SU-DHL-6 (cell line): ENCODE measurements at regions not wholly inside any gene's neighbourhood (a gene's known extent, or its start where the extent isn't known, plus 50 kb on each side); places are given as distances from the start of the nearest gene placed in this dataset.
"Not testable (repeated sequence)": the region's sequence is repeated elsewhere in the genome, so short reads cannot be mapped to it uniquely, and the experiment has no call there.

Experiments
- H2AFZ ChIP-seq: fragments of 200-600 bp; sonication (generic); 2 replicates; pipeline ENCODE4 v1.6.1; 2014; ENCODE audit warnings: low read depth, mild to moderate bottlenecking, moderate library complexity, mixed read lengths, antibody characterized with exemption, low read length; ENCODE audit not compliant: severe bottlenecking
- H3F3A ChIP-seq: fragments of 200-600 bp; shearing (Covaris generic); 2 replicates; pipeline ENCODE4 v1.6.0; 2016; ENCODE audit warnings: antibody characterized with exemption, mild to moderate bottlenecking; ENCODE audit not compliant: insufficient read depth
- H3K27ac ChIP-seq: fragments of 200-600 bp; sonication (generic); 2 replicates; pipeline ENCODE4 v1.5.1; 2016; ENCODE audit warnings: low read depth, mild to moderate bottlenecking, low read length, moderate library complexity, mixed read lengths
- H3K27me3 ChIP-seq: fragments of 200-600 bp; sonication (generic), shearing (Covaris generic); 2 replicates; pipeline ENCODE4 v1.6.0; 2014; ENCODE audit warnings: mild to moderate bottlenecking, low read length
- H3K36me3 ChIP-seq: fragments of 200-600 bp; sonication (generic); 2 replicates; pipeline ENCODE4 v1.6.1; 2014; ENCODE audit warnings: mild to moderate bottlenecking, low read length, mixed read lengths
- H3K4me2 ChIP-seq: fragments of 300-600, 200-600 bp; shearing (Covaris generic), sonication (generic); 2 replicates; pipeline ENCODE4 v1.6.0; 2014; ENCODE audit warnings: low read length, low read depth, mild to moderate bottlenecking; ENCODE audit not compliant: poor library complexity, severe bottlenecking
- H3K4me3 ChIP-seq: fragments of 200-600 bp; sonication (generic); 2 replicates; pipeline ENCODE4 v1.5.1; 2014; ENCODE audit warnings: antibody characterized with exemption, low read length, mild to moderate bottlenecking, mixed read lengths; ENCODE audit not compliant: insufficient read depth, poor library complexity, severe bottlenecking
- H3K79me2 ChIP-seq: fragments of 200-600 bp; sonication (generic); 2 replicates; pipeline ENCODE4 v1.6.1; 2014; ENCODE audit warnings: mild to moderate bottlenecking, low read length, moderate library complexity; ENCODE audit not compliant: insufficient read depth
- H3K9ac ChIP-seq: fragments of 200-600 bp; sonication (generic); 2 replicates; pipeline ENCODE4 v1.7.0; 2014; ENCODE audit warnings: mild to moderate bottlenecking, low read length
- H3K9me2 ChIP-seq: fragments of 200-600 bp; sonication (generic); replicated peaks from 2 replicates; pipeline ENCODE4 v1.6.1; 2014; ENCODE audit warnings: low read length; ENCODE audit not compliant: insufficient read depth
- H3K9me3 ChIP-seq: fragments of 200-600 bp; sonication (generic); 2 replicates; pipeline ENCODE4 v1.6.1; 2014; ENCODE audit warnings: low read length, mixed read lengths; ENCODE audit not compliant: insufficient read depth
- H4K20me1 ChIP-seq: fragments of 200-600 bp; sonication (generic); 2 replicates; pipeline ENCODE4 v1.6.1; 2014; ENCODE audit warnings: low read depth, mild to moderate bottlenecking, antibody characterized with exemption, low read length, moderate library complexity, mixed read lengths
- CTCF ChIP-seq: fragments of 200-600 bp; sonication (generic); IDR thresholded peaks from one replicate; pipeline ENCODE4 v1.5.1; 2017; ENCODE audit warnings: antibody characterized with exemption, mild to moderate bottlenecking, low read length, moderate library complexity; ENCODE audit not compliant: insufficient read depth, poor library complexity, severe bottlenecking
- EZH2phosphoT487 ChIP-seq: fragments of 200-600 bp; sonication (generic), shearing (Covaris generic); conservative IDR thresholded peaks from 2 replicates; pipeline ENCODE4 v1.6.1; 2018; ENCODE audit warnings: mild to moderate bottlenecking, antibody characterized with exemption, low read length, moderate library complexity, mixed read lengths

GRCh38 chr1:147417024-147417423, 124.3 kb upstream of the BCL9 start:
- no peak overlapping the region for H2AFZ ChIP-seq
- H3K4me2 ChIP-seq: no peak overlapping the region
- H3K9ac ChIP-seq: no peak overlapping the region
- no peaks in the 10 kb centered on the region for H4K20me1 ChIP-seq
- no peak overlapping the region for H3K4me3 ChIP-seq
- TF ChIP-seq CTCF (no peak), EZH2phosphoT487 (no peak)
- H3K79me2 ChIP-seq: no peaks in the 10 kb centered on the region
- H3K27me3 ChIP-seq: no peaks in the 10 kb centered on the region; the same call in 1 of the 2 replicates
- H3K9me2 ChIP-seq: no peaks in the 10 kb centered on the region
- no peaks in the 10 kb centered on the region for H3K36me3 ChIP-seq
- H3K9me3 ChIP-seq: no peaks in the 10 kb centered on the region
- no peaks in the 10 kb centered on the region for H3F3A ChIP-seq
- H3K27ac ChIP-seq: no peak overlapping the region

DNA sequence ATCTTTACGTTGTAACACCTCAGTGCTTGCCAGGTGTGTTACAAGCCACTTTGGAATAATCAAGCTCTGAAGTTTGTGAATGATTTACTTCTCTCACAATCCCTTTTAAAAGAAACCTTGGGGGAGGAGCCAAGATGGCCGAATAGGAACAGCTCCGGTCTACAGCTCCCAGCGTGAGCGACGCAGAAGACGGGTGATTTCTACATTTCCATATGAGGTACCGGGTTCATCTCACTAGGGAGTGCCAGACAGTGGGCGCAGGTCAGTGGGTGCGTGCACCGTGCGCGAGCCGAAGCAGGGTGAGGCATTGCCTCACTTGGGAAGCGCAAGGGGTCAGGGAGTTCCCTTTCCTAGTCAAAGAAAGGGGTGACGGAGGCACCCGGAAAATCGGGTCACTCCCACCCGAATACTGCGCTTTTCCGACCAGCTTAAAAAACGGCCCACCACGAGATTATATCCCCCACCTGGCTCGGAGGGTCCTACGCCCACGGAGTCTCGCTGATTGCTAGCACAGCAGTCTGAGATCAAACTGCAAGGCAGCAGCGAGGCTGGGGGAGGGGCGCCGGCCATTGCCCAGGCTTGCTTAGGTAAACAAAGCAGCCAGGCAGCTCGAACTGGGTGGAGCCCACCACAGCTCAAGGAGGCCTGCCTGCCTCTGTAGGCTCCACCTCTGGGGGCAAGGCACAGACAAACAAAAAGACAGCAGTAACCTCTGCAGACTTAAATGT, 118.0 kb upstream of the BCL9 start:
- H3K9me3 ChIP-seq, H3K79me2 ChIP-seq, H4K20me1 ChIP-seq, H3K27me3 ChIP-seq, H3K27ac ChIP-seq, H3F3A ChIP-seq, H3K9ac ChIP-seq, H3K4me2 ChIP-seq, H2AFZ ChIP-seq, H3K4me3 ChIP-seq, H3K9me2 ChIP-seq, H3K36me3 ChIP-seq: not testable (repeated sequence)

GRCh38 chr1:147434921-147435320, 106.4 kb upstream of the BCL9 start:
- Histone ChIP-seq H3K4me3 (no peak overlapping the region), H3K36me3 (no peaks in the 10 kb centered on the region), H2AFZ (no peak overlapping the region), H3K4me2 (no peak overlapping the region), H3K9me2 (no peaks in the 10 kb centered on the region), H3K27me3 (no peaks in the 10 kb centered on the region), H4K20me1 (no peaks in the 10 kb centered on the region), H3K9ac (no peak overlapping the region), H3K9me3 (no peaks in the 10 kb centered on the region), H3F3A (no peaks in the 10 kb centered on the region), H3K27ac (no peak overlapping the region), H3K79me2 (no peaks in the 10 kb centered on the region)
- TF ChIP-seq EZH2phosphoT487: no peak
- no peak for TF ChIP-seq CTCF

DNA sequence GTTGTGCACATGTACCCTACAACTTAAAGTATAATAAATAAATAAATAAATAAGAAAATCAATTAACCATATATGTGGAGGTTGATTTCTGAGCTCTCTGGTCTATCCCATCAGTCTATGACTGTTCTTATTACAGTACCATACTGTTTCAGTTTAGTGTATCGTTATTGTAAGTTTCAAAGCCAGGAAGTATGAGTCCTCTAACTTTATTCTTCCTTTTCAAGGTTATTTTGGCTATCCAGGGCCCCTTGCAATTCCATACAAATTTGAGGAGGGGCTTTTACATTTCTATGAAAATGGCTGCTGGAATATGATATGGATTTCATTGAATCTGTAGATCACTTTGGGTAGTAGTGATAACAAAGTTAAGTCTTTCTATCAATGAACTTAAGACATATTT, 96.9 kb upstream of the BCL9 start:
- TF ChIP-seq EZH2phosphoT487 (no peak), CTCF (no peak)
- H3K79me2 ChIP-seq: no peaks in the 10 kb centered on the region
- H4K20me1 ChIP-seq: no peaks in the 10 kb centered on the region
- no peaks in the 10 kb centered on the region for H3K36me3 ChIP-seq
- H3K4me3 ChIP-seq: no peak overlapping the region
- no peak overlapping the region for H3K27ac ChIP-seq
- H3K9ac ChIP-seq: no peak overlapping the region
- no peak overlapping the region for H2AFZ ChIP-seq
- no peaks in the 10 kb centered on the region; the same call in 1 of the 2 replicates for H3K9me3 ChIP-seq
- H3K9me2 ChIP-seq: no peaks in the 10 kb centered on the region
- H3K4me2 ChIP-seq: no peak overlapping the region
- H3F3A ChIP-seq: no peaks in the 10 kb centered on the region
- no peaks in the 10 kb centered on the region for H3K27me3 ChIP-seq
